GM18870 (cell line): ENCODE measurements at regions not wholly inside any gene's neighbourhood (a gene's known extent, or its start where the extent isn't known, plus 50 kb on each side); places are given as distances from the start of the nearest gene placed in this dataset.

Experiments
- ATAC-seq: cut with Tn5 transposase; IDR thresholded peaks from one replicate; pipeline ENCODE4 v1.9.1; 2021; ENCODE audit warnings: moderate library complexity; ENCODE audit not compliant: unreplicated experiment

GRCh38 chr12:125650587-125650986 is 585.4 kb downstream of the AACS start:
- no peak for ATAC-seq

GRCh38 chr12:125651625-125652024 is 586.4 kb downstream of the AACS start:
- no peak for ATAC-seq

- no peak for ATAC-seq
These were observed 587.4 kb downstream of the AACS start for GRCh38 chr12:125652681-125653080.

GRCh38 chr12:125657681-125658080 is 592.4 kb downstream of the AACS start:
- ATAC-seq = no peak

- ATAC-seq = no peak
These were observed 609.5 kb downstream of the AACS start for GRCh38 chr12:125674554-125675338.

GRCh38 chr12:125676366-125676765 is 611.1 kb downstream of the AACS start:
- ATAC-seq = no peak

- ATAC-seq = no peak
These were observed 612.6 kb downstream of the AACS start for GRCh38 chr12:125677829-125678228.

GRCh38 chr12:125678589-125678993 is 613.4 kb downstream of the AACS start:
- ATAC-seq = no peak

- ATAC-seq = no peak
These were observed 618.6 kb downstream of the AACS start for GRCh38 chr12:125683748-125684381.

- no peak for ATAC-seq
These were observed 619.9 kb downstream of the AACS start for GRCh38 chr12:125684968-125685790.

- no peak for ATAC-seq
These were observed 620.7 kb downstream of the AACS start for GRCh38 chr12:125685915-125686314.

GRCh38 chr12:125687403-125687802 is 622.2 kb downstream of the AACS start:
- ATAC-seq = no peak

GRCh38 chr12:125687820-125688219 is 622.6 kb downstream of the AACS start:
- no peak for ATAC-seq

GRCh38 chr12:125688223-125688622 is 623.0 kb downstream of the AACS start:
- no peak for ATAC-seq

- no peak for ATAC-seq
These were observed 623.6 kb downstream of the AACS start for GRCh38 chr12:125688881-125689280.

- ATAC-seq = no peak
These were observed 624.6 kb downstream of the AACS start for GRCh38 chr12:125689576-125690410.

- ATAC-seq = no peak
These were observed 625.6 kb downstream of the AACS start for GRCh38 chr12:125690841-125691240.

- ATAC-seq = no peak
These were observed 630.8 kb downstream of the AACS start for GRCh38 chr12:125696054-125696453.

GRCh38 chr12:125704803-125705202 is 639.6 kb downstream of the AACS start:
- no peak for ATAC-seq

- ATAC-seq = no peak
These were observed 655.7 kb downstream of the AACS start for GRCh38 chr12:125720961-125721360.

- no peak for ATAC-seq
These were observed 668.9 kb downstream of the AACS start for GRCh38 chr12:125734137-125734536.
